ENCODE measurements at regions not wholly inside any gene's neighbourhood (a gene's known extent, or its start where the extent isn't known, plus 50 kb on each side); places are given as distances from the start of the nearest gene placed in this dataset.

- no peak for DNase-seq
- in situ Hi-C loops (cut with MboI; ENCODE audit: low pct_unique_long_range_greater_than_20kb, low sequenced_read_pairs): no loop called here
Measured at GRCh38 chr2:153059338-153060052, 341.1 kb downstream of the ARL6IP6 start.

- in situ Hi-C loops (cut with MboI; ENCODE audit: low pct_unique_long_range_greater_than_20kb, low sequenced_read_pairs): no loop called here
- no peak for DNase-seq
Measured at GRCh38 chr2:153057743-153058142, 339.3 kb downstream of the ARL6IP6 start.

GRCh38 chr2:153055182-153055581, 336.8 kb downstream of the ARL6IP6 start:
- DNase-seq: no peak
- in situ Hi-C loops (cut with MboI; ENCODE audit: low pct_unique_long_range_greater_than_20kb, low sequenced_read_pairs): no loop called here

GRCh38 chr2:153052807-153053559, 334.6 kb downstream of the ARL6IP6 start:
- in situ Hi-C loops (cut with MboI; ENCODE audit: low pct_unique_long_range_greater_than_20kb, low sequenced_read_pairs): no loop called here
- DNase-seq: no peak

- DNase-seq: no peak
- in situ Hi-C loops (cut with MboI; ENCODE audit: low pct_unique_long_range_greater_than_20kb, low sequenced_read_pairs): no loop called here
Measured at GRCh38 chr2:153047220-153047619, 328.8 kb downstream of the ARL6IP6 start.

GRCh38 chr2:153043385-153043784, 325.0 kb downstream of the ARL6IP6 start:
- in situ Hi-C loops (cut with MboI; ENCODE audit: low pct_unique_long_range_greater_than_20kb, low sequenced_read_pairs): no loop called here
- DNase-seq: no peak

- in situ Hi-C loops (cut with MboI; ENCODE audit: low pct_unique_long_range_greater_than_20kb, low sequenced_read_pairs): no loop called here
- DNase-seq: no peak
Measured at GRCh38 chr2:153028626-153029025, 310.2 kb downstream of the ARL6IP6 start.

- in situ Hi-C loops (cut with MboI; ENCODE audit: low pct_unique_long_range_greater_than_20kb, low sequenced_read_pairs): no loop called here
Measured at GRCh38 chr2:153027533-153027932, 309.1 kb downstream of the ARL6IP6 start.

GRCh38 chr2:153020201-153020600, 301.8 kb downstream of the ARL6IP6 start:
- DNase-seq: no peak
- in situ Hi-C loops (cut with MboI; ENCODE audit: low pct_unique_long_range_greater_than_20kb, low sequenced_read_pairs): no loop called here

More at GRCh38 chr2:153027533-153027932, 309.1 kb downstream of the ARL6IP6 start:
- no peak for DNase-seq

- DNase-seq: no peak
- in situ Hi-C loops (cut with MboI; ENCODE audit: low pct_unique_long_range_greater_than_20kb, low sequenced_read_pairs): no loop called here
Measured at GRCh38 chr2:153005071-153005730, 286.8 kb downstream of the ARL6IP6 start.

- DNase-seq: no peak
- in situ Hi-C loops (cut with MboI; ENCODE audit: low pct_unique_long_range_greater_than_20kb, low sequenced_read_pairs): no loop called here
Measured at GRCh38 chr2:153004627-153005026, 286.2 kb downstream of the ARL6IP6 start.

- in situ Hi-C loops (cut with MboI; ENCODE audit: low pct_unique_long_range_greater_than_20kb, low sequenced_read_pairs): no loop called here
- no peak for DNase-seq
Measured at GRCh38 chr2:152974146-152974545, 255.7 kb downstream of the ARL6IP6 start.

GRCh38 chr2:152971685-152972084, 253.3 kb downstream of the ARL6IP6 start:
- in situ Hi-C loops (cut with MboI; ENCODE audit: low pct_unique_long_range_greater_than_20kb, low sequenced_read_pairs): no loop called here
- DNase-seq: no peak

GRCh38 chr2:152962446-152962845, 244.0 kb downstream of the ARL6IP6 start:
- no peak for DNase-seq
- in situ Hi-C loops (cut with MboI; ENCODE audit: low pct_unique_long_range_greater_than_20kb, low sequenced_read_pairs): no loop called here

GRCh38 chr2:152961351-152961750, 242.9 kb downstream of the ARL6IP6 start:
- in situ Hi-C loops (cut with MboI; ENCODE audit: low pct_unique_long_range_greater_than_20kb, low sequenced_read_pairs): no loop called here

GRCh38 chr2:152950126-152950525, 231.7 kb downstream of the ARL6IP6 start:
- in situ Hi-C loops (cut with MboI; ENCODE audit: low pct_unique_long_range_greater_than_20kb, low sequenced_read_pairs): no loop called here
- no peak for DNase-seq

More at GRCh38 chr2:152961351-152961750, 242.9 kb downstream of the ARL6IP6 start:
- no peak for DNase-seq

- in situ Hi-C loops (cut with MboI; ENCODE audit: low pct_unique_long_range_greater_than_20kb, low sequenced_read_pairs): no loop called here
- DNase-seq: no peak
Measured at GRCh38 chr2:152944099-152944498, 225.7 kb downstream of the ARL6IP6 start.

GRCh38 chr2:152942940-152943440, 224.6 kb downstream of the ARL6IP6 start:
- DNase-seq: no peak
- in situ Hi-C loops (cut with MboI; ENCODE audit: low pct_unique_long_range_greater_than_20kb, low sequenced_read_pairs): no loop called here

GRCh38 chr2:152930501-152930900, 212.1 kb downstream of the ARL6IP6 start:
- in situ Hi-C loops (cut with MboI; ENCODE audit: low pct_unique_long_range_greater_than_20kb, low sequenced_read_pairs): no loop called here
- no peak for DNase-seq

- DNase-seq: no peak
- in situ Hi-C loops (cut with MboI; ENCODE audit: low pct_unique_long_range_greater_than_20kb, low sequenced_read_pairs): no loop called here
Measured at GRCh38 chr2:152929628-152930027, 211.2 kb downstream of the ARL6IP6 start.

All from KBM-7 (cell line).